GM19099 (cell line): ENCODE measurements at regions not wholly inside any gene's neighbourhood (a gene's known extent, or its start where the extent isn't known, plus 50 kb on each side); places are given as distances from the start of the nearest gene placed in this dataset.

Experiments
- POLR2A ChIP-seq: IDR thresholded peaks from 3 replicates; pipeline ENCODE4 v1.6.1; 2011; ENCODE audit warnings: low read depth; ENCODE audit not compliant: insufficient read length; ENCODE audit errors: extremely low read depth

DNA sequence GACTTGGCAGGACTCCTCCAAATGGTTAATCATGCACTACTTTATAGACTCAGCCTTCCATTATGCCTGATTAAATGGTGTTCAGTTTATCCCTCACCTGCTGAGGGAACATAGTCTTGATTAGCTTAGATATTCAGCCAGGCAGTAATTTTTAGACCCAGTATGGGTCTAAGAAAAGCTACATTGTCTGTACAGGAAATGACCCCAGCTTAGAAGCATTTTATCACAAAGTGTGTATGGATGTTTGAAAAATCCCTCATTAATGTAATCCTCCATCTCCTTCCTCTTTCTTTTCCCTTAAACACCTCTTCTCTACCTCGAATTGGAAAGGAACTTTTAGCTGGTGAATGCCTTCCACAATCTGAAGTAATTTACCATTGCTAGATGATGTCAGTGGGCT, 252.2 kb upstream of the BMP2 start:
- no peak for TF ChIP-seq POLR2A

DNA sequence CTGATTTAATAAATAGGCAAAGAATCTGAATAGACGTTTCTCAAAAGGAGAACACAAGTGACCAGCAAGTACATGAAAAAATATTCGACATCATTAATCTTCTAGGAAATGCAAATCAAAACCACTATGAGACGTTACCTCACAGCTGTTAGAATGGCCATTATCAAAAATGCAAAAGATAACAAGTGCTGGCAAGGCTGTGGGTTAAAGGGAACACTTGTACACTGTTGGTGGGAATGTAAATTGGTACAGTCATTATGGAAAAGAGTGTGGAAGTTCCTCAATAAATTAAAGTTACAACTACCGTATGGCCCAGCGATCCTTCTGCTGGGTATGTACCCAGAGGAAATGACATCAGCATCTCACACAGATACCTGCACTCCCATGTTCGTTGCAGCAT, 253.9 kb upstream of the BMP2 start:
- TF ChIP-seq POLR2A = no peak

DNA sequence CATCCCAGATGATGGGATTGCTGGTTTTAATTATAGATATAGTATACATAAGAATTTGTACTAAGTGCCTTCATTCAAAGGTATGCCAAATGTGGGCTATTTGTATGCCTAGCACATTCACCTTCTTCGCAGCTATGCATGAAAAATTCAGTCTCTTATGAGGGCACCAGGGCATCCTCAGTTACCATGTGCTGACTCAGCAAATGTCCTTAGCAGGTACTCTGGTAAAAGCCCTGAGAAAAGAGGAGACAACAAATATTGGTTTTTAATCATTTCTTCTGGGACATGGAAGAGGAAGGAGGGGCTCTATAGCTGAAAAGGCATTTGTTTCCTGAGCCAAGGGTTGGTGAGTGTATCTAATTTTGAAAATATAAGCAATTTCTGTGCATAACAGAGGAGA, 258.1 kb upstream of the BMP2 start:
- TF ChIP-seq POLR2A = no peak

DNA sequence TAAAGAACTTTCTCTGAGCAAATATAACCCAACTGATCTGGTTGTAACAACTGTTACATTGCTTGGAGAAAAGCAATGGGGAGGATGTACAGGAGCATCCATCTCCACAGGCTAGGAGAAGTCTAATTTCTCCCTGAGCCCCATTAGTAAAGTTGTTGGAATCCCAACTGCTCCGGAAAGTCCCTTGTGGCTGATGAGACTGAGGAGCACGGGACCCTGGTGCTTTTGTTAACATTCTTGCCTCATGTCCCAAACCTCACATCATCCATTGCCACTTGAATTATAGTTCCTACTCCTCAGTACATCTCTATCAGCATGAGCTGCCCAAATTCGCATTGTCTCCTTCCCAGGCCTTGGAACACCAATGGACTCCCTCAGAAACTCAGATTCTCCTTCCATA, 260.6 kb upstream of the BMP2 start:
- no peak for TF ChIP-seq POLR2A

DNA sequence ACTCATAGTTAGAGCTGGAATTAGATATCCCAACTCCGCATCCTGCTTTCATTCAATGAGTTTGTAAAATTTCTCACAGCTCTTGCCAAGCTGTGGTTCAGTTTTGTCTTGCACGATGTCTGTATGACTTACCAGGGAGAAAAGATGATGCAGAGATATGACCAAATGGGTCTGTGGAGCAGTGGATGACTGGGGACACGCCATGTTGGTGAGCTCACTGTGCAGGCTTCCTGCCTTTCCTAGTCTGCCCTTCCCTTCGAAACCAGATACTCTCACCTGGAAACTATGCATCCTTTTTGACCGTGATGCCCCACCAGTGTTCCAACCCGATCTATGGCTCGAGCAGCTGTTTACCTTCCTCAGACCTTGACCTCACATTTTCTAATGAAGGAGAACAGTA, 262.7 kb upstream of the BMP2 start:
- TF ChIP-seq POLR2A = no peak

DNA sequence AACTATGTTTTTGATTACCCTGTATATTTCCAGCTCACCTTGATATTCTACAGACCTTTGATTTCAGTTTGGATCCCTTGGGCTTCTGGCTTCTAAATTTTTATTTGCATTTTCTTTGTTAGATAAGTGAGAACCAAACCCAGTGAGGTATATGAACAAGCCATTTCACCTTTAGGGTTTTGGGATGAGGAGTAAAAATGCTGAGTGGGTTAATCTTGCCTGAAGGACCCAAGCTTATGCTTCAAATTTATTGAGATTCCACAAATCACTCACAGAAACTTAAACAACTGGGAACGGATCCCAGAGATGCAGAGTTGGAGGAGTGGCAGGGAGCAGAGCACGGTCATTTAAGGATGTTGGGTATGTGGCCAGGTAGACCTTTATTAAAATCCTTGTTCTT, 263.3 kb upstream of the BMP2 start:
- TF ChIP-seq POLR2A = no peak

DNA sequence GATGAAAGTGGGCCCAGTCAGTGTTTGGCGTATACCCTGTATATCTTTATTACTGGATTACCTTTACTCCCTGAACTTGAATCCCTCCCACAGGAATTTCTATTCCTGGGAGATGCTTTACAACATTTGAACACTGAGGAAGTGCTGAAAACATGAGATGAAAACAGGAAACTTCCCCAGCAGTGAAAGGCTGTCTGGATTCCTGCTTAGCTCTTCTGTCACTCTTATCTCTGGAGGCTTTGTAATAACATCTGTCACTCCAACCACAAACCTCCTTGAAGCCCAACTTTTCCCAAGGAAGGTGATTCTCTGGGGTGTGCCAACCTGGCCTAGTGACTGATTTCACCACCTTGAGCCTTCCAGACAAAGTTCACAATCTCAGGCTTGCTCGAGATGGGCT, 264.5 kb upstream of the BMP2 start:
- TF ChIP-seq POLR2A = no peak

DNA sequence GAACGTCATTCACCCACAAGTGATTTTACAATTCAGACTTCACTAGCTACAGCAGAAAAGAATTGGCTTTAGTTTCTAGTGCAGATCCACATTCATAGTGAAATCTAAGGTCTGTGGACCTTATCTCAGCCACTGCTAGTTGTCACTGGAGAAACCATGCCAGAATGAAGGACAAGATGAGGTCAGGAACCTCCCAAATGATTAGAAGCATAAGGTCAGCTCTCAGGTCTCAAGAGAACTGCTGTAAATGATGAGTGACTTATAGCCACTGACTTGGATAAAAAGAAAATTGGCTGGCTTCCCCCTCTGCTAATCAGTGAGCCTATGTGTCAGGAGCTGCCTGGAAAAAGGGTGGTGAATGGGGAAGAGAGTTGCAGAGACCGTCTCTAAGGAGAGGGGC, 265.3 kb upstream of the BMP2 start:
- TF ChIP-seq POLR2A = no peak

DNA sequence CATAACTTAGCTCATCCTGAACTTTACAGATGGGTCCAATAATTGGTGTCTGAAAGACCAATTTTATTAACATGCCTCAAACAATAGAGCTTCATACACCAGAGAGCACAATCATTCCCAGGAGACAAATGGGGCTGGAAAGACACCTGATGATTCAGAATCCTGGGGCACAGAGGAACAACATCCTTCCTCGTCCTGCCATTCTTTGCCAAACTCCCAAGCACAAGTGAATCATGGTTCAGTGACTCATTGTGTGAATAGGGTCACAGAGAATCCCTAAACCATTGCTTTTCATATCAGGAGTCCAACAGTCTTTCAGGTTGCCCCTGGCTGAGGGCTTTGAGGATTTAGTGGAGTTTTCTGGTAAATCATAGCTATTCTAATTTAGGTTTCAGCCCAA, 266.4 kb upstream of the BMP2 start:
- no peak for TF ChIP-seq POLR2A

DNA sequence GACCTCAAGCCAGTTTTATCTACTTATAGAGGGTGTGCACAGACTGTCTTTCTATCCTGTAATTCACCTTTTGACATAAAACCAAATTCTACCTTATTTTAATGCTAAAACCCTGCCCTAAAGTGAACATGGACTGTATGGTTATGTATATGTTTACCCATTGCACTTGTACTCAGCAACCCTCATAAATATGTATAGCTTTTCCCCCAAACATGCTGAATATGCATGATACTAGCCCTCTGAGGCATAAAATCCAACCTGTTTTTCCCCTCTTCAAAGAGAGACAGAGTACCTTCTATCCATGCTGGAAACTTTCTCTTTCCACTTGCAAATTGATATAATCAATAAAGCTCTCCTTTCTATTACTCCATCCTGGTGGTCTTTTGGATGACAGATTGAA, 267.9 kb upstream of the BMP2 start:
- no peak for TF ChIP-seq POLR2A

DNA sequence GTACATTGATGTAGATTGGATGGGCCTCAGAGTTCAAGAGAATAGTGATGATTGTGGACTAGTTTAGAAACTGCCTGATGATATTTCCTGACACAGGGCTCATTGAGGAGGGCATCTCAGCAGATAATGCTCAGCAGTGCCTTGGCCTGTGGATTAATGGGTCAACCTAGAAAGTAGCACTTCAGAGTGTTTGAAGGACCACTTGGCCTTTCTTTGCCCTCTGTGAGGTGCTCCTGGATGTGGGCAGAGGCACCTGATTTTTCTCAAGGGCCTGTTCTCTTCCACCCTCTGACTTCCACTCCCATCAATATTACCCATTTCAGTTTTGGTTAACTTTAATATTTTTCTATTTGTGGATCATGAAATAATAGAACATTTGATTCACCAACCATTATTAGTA, 270.6 kb upstream of the BMP2 start:
- no peak for TF ChIP-seq POLR2A

DNA sequence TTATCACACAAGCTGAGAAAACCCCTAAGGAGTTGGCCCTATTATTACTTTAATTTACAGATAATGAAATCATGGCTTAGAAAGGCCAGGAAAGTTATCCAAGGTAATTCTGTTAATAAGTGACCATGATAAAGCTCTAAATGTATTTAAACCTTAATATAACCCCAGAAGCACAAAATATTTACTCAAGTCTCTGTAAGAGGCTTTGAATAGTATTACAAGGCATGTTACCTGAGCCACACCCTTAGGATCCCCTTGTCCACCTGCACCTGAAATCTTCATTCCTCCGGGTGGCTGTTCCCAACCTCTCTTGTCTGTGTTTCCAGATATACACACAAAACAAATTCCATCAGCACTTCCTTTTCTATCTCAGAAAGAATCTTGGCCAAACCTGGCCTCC, 271.6 kb upstream of the BMP2 start:
- TF ChIP-seq POLR2A = no peak

DNA sequence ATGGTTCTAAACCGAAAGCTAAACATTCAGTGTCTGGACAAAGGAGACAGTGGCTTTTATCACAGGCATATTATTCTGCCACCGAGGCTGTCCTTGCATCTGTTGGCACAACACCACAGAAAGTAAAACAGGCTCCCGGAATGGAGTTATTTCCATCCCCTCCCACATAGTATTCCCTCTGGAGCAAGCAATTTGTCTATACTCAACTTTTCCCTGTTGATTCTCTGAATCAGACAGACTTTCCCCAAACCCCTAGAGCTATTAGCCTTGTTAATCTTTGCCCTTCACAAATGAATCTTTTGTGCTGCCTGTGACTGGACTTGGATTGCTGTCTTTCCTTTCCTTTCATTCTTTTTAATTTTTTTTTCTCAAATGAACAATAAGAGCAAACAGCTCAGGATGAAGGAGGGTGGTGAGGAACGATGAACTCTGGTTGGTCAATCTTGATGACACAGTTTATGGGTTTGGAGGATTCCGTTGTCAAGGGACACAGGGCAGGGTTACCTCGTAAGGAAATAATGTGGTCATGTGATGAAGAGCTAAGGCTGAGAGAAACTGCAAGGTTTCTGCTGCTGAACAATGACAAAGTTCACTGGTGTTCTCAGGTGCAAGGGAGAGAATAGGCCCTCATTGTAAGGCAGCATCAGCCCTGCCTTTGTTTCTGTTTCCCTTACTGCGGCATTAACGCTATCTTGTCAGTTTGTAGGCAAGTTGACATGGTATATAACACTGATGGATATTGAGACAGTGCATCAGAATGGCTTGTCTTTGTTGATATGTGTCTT, 275.0 kb upstream of the BMP2 start:
- TF ChIP-seq POLR2A = no peak

DNA sequence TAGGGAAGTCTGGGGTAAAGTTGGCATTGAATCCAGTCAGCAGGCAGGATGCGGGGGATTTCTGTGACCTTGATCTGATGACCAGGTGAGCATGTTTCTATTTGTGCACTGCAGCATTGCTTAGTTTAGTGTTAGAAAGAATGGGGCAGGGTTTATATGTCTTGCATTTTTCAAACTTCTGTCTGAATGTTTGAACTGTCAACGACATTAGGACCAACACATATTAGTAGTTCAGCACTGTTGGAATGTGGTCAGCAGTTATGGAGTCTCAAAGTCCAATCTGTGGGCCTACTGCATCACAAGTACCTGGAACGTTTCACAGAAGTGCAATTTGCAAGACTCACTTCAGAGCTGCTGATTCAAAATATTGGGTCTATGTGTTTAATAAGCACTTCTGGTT, 276.6 kb upstream of the BMP2 start:
- no peak for TF ChIP-seq POLR2A

DNA sequence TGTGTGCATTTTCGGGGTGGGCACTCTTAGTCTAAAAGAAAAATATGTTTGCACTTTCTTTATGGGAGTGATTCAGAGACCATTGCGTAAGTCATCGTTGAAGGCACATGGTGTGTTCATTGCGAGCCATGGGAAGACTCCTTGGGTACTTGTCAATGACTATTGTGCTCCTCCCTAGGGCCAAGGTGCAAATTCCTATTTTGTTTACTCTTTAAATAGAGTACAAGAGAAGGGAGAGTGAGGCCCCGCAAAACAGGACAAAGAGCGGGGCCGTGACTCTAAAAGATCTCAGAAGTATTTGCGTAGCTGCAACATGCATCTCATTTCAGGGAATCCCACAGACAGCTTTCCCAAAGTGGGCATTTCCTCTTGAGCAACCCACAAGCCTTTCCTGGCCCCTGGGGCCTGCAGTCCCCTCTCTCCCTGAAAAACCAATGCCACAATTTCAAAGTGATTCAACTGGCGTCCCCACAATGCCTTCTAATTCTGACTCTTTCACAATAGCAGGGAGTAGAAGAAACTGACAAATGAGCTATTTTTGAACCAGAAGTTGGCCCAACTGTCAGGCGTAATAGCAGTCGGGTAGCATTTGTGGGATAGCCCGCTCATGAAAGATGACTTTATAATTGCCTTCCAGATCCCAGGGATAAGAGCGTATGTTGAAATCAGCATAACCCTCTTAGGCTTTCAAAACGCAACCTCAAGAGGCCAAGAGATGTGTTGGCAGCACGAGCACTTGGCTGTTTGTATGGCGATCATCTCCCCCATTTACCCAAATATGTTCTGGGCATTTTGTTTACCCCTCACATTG, 277.9 kb upstream of the BMP2 start:
- no peak for TF ChIP-seq POLR2A

DNA sequence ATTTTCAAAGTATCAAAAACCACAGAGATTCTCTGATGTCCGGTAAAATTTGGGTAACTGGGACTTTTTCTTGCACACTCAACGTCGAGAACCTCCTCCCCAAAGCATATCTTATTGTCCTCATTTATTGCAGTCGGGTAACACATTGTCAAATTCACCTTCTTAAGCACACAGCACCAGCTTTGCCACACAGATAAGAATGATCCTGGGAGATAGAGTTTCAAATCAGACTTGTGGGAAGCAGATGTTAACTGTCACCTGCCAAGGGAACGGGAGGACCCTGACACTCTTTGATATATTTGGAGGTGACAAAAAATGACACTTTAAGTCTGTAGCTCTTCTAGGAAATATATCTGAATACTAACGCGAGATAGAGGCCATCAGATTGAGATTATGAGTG, 282.1 kb upstream of the BMP2 start:
- no peak for TF ChIP-seq POLR2A

DNA sequence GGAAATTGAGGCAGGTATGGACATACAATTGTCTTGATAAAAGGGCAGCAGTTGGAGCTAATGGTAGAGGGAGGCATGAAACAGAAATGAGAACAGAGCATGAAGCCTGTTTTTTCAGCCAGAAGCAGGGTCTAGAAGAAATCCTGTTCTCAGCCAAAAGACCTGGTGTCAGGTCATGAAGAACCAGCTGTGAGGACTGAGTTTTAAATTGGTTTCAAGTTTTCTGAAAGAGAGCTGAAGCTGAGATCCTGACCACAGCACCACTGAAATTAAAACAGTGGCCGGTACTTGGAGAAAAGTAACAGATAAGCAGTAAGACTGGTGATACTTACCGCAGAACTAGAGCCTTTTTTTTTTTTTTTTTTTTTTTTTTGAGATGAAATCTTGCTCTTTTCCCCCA, 283.8 kb upstream of the BMP2 start:
- TF ChIP-seq POLR2A = no peak

DNA sequence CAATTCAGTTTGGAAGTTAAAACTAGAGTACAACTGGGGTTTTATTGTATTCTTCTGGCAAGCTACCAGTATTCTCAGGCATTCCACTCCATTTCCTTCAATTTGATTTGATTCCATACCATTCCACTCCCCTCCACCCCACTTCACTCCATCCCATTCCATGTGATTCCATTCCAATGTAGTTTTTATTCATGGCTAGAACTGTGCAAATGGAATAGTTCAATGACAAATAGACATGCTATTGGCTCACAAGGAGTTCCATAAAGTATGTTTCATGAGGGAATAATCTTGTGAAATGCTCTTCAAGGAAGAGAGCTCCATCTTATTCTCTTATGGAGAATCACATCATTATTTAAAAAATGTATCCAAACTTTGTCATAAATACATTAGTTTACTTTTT, 285.0 kb upstream of the BMP2 start:
- no peak for TF ChIP-seq POLR2A
